Superior temporal gyrus (tissue), 1 donor: ENCODE measurements at regions not wholly inside any gene's neighbourhood (a gene's known extent, or its start where the extent isn't known, plus 50 kb on each side); places are given as distances from the start of the nearest gene placed in this dataset.
"Not testable (repeated sequence)": the region's sequence is repeated elsewhere in the genome, so short reads cannot be mapped to it uniquely, and the experiment has no call there.

Experiments
- DNase-seq: peaks from one replicate; pipeline ENCODE4 v3.0.0-alpha.2; 2016; ENCODE audit errors: extremely low spot score

DNA sequence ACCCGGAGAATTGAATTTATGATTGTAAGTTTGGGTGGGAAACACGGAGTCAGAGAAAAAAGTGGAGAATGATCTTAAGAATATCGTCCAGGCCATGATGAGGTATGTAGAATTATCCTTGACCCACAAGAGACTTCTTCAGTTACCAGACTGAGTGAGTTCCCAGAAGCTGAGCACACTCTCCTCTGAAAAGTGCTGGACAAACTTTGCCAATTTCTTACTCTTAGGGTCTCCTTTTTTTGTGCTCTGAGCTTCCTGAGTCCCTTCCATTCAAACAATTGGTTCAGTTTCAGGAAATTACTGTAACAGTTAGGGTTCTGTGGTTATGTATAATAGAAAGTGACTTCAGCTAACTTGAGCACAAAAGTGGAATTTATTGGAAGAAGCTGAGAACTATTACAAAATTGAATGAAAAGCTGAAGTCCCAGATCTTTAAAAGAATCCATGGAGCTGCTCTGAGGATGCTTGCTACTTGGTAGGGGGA lies 50.6 kb upstream of the EHBP1 start:
- DNase-seq: no peak

- no peak for DNase-seq
Observed at GRCh38 chr2:62654423-62654791, 51.1 kb upstream of the EHBP1 start.

GRCh38 chr2:62653582-62654422 lies 51.7 kb upstream of the EHBP1 start:
- no peak for DNase-seq

- not testable (repeated sequence) for DNase-seq
Observed at GRCh38 chr2:62649087-62649486, 56.4 kb upstream of the EHBP1 start.

DNA sequence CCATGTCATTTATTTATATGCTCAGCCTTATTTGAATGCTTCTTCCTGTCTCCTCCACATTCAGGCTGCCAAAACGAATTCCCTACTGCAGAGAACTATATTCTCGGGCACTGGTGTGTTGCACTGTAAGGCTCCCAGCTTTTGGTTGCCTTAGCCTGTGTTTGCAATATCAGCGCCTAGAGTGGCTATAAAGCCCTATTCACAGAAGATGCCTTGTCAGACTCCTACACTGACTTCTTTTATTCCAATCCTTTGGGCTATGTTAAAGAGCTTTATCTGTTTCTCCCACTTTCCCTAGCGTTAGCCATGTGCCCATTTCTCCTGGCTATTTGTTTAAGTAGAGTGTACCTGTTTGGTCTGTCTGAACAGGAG lies 62.4 kb upstream of the EHBP1 start:
- no peak for DNase-seq

- peak; percentile 17 for DNase-seq
Observed at GRCh38 chr2:62642429-62643099, 62.9 kb upstream of the EHBP1 start.

GRCh38 chr2:62641936-62642335 lies 63.6 kb upstream of the EHBP1 start:
- DNase-seq: no peak

GRCh38 chr2:62641410-62641843 lies 64.1 kb upstream of the EHBP1 start:
- DNase-seq: peak; percentile 20

DNA sequence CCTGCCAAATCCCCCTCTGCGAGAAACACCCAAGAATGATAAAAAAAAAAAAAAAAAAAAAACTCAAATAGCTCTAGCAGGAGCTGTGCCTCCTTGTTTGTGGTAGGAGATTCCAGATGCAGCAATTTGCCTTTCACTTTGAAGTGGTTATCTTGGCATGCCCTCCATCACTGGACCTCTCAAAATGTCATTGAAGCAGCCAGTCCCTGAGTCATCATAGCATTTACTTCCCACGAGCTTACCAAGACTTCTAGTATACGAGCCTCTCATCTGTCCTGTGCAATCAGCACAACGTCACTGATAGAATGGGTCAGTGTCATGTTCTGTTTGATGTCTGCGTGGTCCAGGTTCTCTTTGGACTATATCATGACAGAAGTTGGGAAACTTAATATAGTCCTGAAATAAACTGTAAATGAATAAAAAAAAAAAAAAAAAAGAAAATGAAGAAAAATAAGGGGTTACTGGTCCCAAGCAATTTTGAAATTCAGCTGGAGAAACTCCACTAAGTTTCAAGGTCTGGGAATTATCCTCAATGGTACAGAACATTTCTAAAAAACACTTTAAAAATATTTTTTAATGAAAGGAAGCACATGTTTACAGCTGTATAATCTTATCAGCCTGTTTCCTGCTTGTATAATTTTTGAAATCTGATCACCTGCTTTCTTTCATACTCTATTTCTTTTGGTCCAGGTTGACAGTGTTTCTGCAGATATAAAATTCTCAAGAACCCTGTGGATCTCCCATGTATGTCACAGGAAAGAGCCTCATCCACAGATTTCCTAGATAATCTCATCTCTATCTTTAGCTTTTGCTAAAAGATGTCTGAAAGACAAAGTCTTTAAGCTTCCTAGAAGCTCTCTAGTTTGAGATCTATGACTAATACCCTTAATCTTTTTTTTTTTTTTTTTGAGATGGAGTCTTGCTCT lies 74.1 kb upstream of the EHBP1 start:
- no peak for DNase-seq

DNA sequence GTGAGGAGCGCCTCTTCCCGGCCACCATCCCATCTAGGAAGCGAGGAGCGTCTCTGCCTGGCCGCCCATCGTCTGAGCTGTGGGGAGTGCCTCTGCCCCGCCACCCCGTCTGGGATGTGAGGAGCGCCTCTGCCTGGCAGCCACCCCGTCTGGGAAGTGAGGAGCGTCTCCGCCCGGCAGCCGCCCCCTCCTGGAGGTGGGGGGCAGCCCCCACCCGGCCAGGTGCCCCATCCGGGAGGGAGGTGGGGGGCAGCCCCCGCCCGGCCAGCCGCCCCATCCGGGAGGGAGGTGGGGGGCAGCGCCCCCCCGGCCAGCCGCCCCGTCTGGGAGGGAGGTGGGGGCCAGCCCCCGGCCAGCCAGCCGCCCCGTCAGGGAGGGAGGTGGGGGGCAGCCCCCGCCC lies 75.3 kb upstream of the EHBP1 start:
- not testable (repeated sequence) for DNase-seq

- not testable (repeated sequence) for DNase-seq
Observed at GRCh38 chr2:62629310-62629709, 76.2 kb upstream of the EHBP1 start.

GRCh38 chr2:62627667-62628066 lies 77.8 kb upstream of the EHBP1 start:
- no peak for DNase-seq

- DNase-seq: no peak
Observed at GRCh38 chr2:62624855-62625254, 80.7 kb upstream of the EHBP1 start.

GRCh38 chr2:62616486-62616885 lies 89.0 kb upstream of the EHBP1 start:
- not testable (repeated sequence) for DNase-seq

GRCh38 chr2:62611854-62612253 lies 93.7 kb upstream of the EHBP1 start:
- no peak for DNase-seq

DNA sequence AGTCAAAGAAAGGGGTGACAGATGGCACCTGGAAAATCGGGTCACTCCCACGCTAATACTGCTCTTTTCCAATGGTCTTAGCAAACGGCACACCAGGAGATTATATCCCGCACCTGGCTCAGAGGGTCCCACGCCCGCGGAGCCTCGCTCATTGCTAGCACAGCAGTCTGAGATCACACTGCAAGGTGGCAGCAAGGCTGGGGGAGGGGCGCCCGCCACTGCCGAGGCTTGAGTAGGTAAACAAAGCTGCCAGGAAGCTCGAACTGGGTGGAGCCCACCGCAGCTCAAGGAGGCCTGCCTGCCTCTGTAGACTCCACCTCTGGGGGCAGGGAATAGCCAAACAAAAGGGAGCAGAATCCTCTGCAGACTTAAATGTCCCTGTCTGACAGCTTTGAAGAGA lies 99.5 kb upstream of the TMEM17 start:
- DNase-seq: not testable (repeated sequence)

GRCh38 chr2:62604336-62604735 lies 98.3 kb upstream of the TMEM17 start:
- DNase-seq: no peak

- no peak for DNase-seq
Observed at GRCh38 chr2:62603154-62603712, 97.2 kb upstream of the TMEM17 start.

- DNase-seq: not testable (repeated sequence)
Observed at GRCh38 chr2:62599674-62600410, 93.8 kb upstream of the TMEM17 start.

DNA sequence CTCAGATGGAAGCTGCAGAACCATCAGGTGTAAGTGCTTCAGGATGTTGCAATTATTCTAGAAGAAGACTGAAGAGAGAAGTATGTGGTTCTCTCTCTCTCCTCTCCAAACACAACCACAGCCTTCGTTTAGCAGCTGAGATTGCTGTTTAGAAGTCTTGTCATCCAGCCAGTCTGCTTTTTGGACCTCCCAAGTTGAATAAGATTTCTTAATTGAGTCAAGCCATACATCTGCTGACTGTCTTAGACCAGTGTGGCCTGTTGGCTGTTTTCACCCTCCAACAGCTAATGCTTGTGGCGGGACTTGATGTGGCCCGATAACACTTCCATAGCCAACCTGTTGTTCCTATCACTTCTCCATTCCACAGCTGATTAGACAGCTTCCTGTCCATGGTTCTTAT lies 91.3 kb upstream of the TMEM17 start:
- peak; percentile 2 for DNase-seq
